ENCODE measurements at regions not wholly inside any gene's neighbourhood (a gene's known extent, or its start where the extent isn't known, plus 50 kb on each side); places are given as distances from the start of the nearest gene placed in this dataset.

- TF ChIP-seq CTCF (IDR thresholded peaks at IDR 0.05; ENCODE audit: poor library complexity) (no peak), EZH2 (IDR thresholded peaks at IDR 0.05; ENCODE audit: borderline replicate concordance) (no peak), EZH2phosphoT487 (IDR thresholded peaks at IDR 0.05; ENCODE audit: low read depth, severe bottlenecking, unreplicated experiment) (no peak)
Observed at GRCh38 chr16:13300066-13300840, 398.9 kb downstream of the SHISA9 start.

Measured in hepatocyte (in vitro differentiated cells).